Spleen (tissue), 11 donors: ENCODE measurements at regions not wholly inside any gene's neighbourhood (a gene's known extent, or its start where the extent isn't known, plus 50 kb on each side); places are given as distances from the start of the nearest gene placed in this dataset.
A peak's percentile ranks its signal among the peaks of the same experiment; 100 is the strongest.

Source experiments
- DNase-seq: peaks from one replicate; pipeline ENCODE4 v3.0.0-alpha.2; 2020
- H3K27ac ChIP-seq, 8 donors: fragments of 200-600 bp; sonication (generic) in 7 of 8; 1 replicate in 4 of 8; 2 replicates in 4 of 8; pipeline versions ENCODE4 v1.5.0 to v1.8.0; 2016 to 2021; ENCODE audit warnings: inconsistent platforms in 4 of 8, mild to moderate bottlenecking in 4 of 8, moderate library complexity in 1 of 8
- H3K27me3 ChIP-seq, 7 donors: fragments of 200-600 bp; sonication (generic) in 6 of 7; replicated peaks in 1 of 7; 1 replicate in 4 of 7; 2 replicates in 3 of 7; pipeline versions ENCODE4 v1.5.0 to v1.8.0; 2016 to 2021; ENCODE audit warnings: inconsistent platforms in 3 of 7, mild to moderate bottlenecking in 1 of 7
- H3K36me3 ChIP-seq, 6 donors: fragments of 200-600 bp; sonication (generic) in 5 of 6; 1 replicate in 4 of 6; 2 replicates in 2 of 6; pipeline versions ENCODE4 v1.5.0 to v1.8.0; 2016 to 2021; ENCODE audit warnings: inconsistent platforms in 2 of 6
- H3K4me1 ChIP-seq, 6 donors: fragments of 200-600 bp; sonication (generic) in 5 of 6; 1 replicate in 3 of 6; 2 replicates in 3 of 6; pipeline versions ENCODE4 v1.5.0 to v1.8.0; 2016 to 2021; ENCODE audit warnings: inconsistent platforms in 3 of 6
- H3K4me3 ChIP-seq, 8 donors: fragments of 200-600 bp; sonication (generic) in 7 of 8; 1 replicate in 4 of 8; 2 replicates in 4 of 8; pipeline versions ENCODE4 v1.5.0 to v1.8.0; 2016 to 2021; ENCODE audit warnings: inconsistent platforms in 4 of 8, mild to moderate bottlenecking in 4 of 8, moderate library complexity in 2 of 8
- H3K9me3 ChIP-seq, 8 donors: fragments of 200-600 bp; sonication (generic) in 7 of 8; 1 replicate in 4 of 8; 2 replicates in 4 of 8; pipeline versions ENCODE4 v1.5.0 to v1.8.0; 2016 to 2021; ENCODE audit warnings: inconsistent platforms in 4 of 8
- CTCF ChIP-seq, 11 experiments: fragments of 200-600 bp in 7 of 11; fragments of 450-650 bp in 4 of 11; sonication (generic) in 4 of 11; IDR thresholded peaks in 8 of 11; conservative IDR thresholded peaks in 3 of 11; 1 replicate in 7 of 11; 2 replicates in 4 of 11; pipeline versions ENCODE4 v1.4.0 to v1.8.0; 2016 to 2021; ENCODE audit warnings: antibody characterized with exemption in 11 of 11, inconsistent platforms in 4 of 11, mild to moderate bottlenecking in 1 of 11
- POLR2A ChIP-seq, 3 donors: fragments of 450-650 bp; IDR thresholded peaks; one replicate each; pipeline ENCODE4 v1.5.1; 2017; ENCODE audit warnings: antibody characterized with exemption in 3 of 3, mild to moderate bottlenecking in 1 of 3
- POLR2AphosphoS5 ChIP-seq, 3 donors: sonication (generic); formaldehyde crosslinking; IDR thresholded peaks; one replicate each; pipeline ENCODE4 v1.5.1; 2017; ENCODE audit warnings: antibody characterized with exemption in 3 of 3
- WGBS, 5 donors: extraction: QIAGEN DNeasy Blood & Tissue Kit in 3 of 5; methylation state at CpG; one replicate each; pipeline versions ENCODE4 v1.1.5 to v1.1.7; 2013 to 2018; 5-methylcytosine and 5-hydroxymethylcytosine counted together
- intact Hi-C: fragments of 100-400 bp; cut with DNase I; formaldehyde crosslinking; loops from one replicate; pipeline ENCODE4 v1.15.0; 2023; ENCODE audit warnings: low total_unique reads
- donor health status: healthy with polysubstance abuse.
- donor health status: DM: no; HTN: no; CAD: no; lungs with moderate emphysema.
- donor health status: DM: no; HTN: no; CAD: no.
- donor health status: Bipolar disorder and iron deficiency.
- donor health status: healthy.
- donor health status: DM: no; HTN: no; CAD: no.
- donor health status: DM: yes; HTN: yes; CAD: no.

- DNase-seq = no peak
- no peaks in the 10 kb centered on the region for H3K9me3 ChIP-seq
- no peaks in the 10 kb centered on the region for H3K4me1 ChIP-seq
- H3K27me3 ChIP-seq = no peaks in the 10 kb centered on the region
- H3K36me3 ChIP-seq = no peaks in the 10 kb centered on the region
- H3K4me3 ChIP-seq = no peak overlapping the region
- no peak for TF ChIP-seq POLR2A (IDR thresholded peaks at IDR 0.05)
- TF ChIP-seq CTCF (IDR thresholded peaks at IDR 0.05 in 8 of 11, conservative IDR thresholded peaks at IDR 0.05 in 3 of 11) = no peak
- no peak for TF ChIP-seq POLR2AphosphoS5 (IDR thresholded peaks at IDR 0.05)
- WGBS, 5 donors = 11 to 83% (median 48%) methylated on average over 1 of the region's 1 CpG
- intact Hi-C loops = no loop called here
- no peak overlapping the region for H3K27ac ChIP-seq
Measured at GRCh38 chr16:52869243-52869642, 183.5 kb downstream of the CHD9NB start.

GRCh38 chr16:52863000-52863399, 189.7 kb downstream of the CHD9NB start:
- intact Hi-C loops = loop anchor here (5.0 kb wide), 1 partner anchor 676 kb away; no protein-coding TSS in a partner anchor
- no peaks in the 10 kb centered on the region for H3K27me3 ChIP-seq
- WGBS, 5 donors = 71 to 86% (median 75%) methylated on average over 4 of the region's 4 CpGs
- no peaks in the 10 kb centered on the region for H3K9me3 ChIP-seq
- TF ChIP-seq CTCF (IDR thresholded peaks at IDR 0.05 in 8 of 11, conservative IDR thresholded peaks at IDR 0.05 in 3 of 11) (no peak), POLR2A (IDR thresholded peaks at IDR 0.05) (no peak), POLR2AphosphoS5 (IDR thresholded peaks at IDR 0.05) (no peak)
- H3K4me3 ChIP-seq = no peak overlapping the region
- DNase-seq = no peak
- H3K36me3 ChIP-seq = no peaks in the 10 kb centered on the region
- no peaks in the 10 kb centered on the region for H3K4me1 ChIP-seq
- H3K27ac ChIP-seq = no peak overlapping the region

DNA sequence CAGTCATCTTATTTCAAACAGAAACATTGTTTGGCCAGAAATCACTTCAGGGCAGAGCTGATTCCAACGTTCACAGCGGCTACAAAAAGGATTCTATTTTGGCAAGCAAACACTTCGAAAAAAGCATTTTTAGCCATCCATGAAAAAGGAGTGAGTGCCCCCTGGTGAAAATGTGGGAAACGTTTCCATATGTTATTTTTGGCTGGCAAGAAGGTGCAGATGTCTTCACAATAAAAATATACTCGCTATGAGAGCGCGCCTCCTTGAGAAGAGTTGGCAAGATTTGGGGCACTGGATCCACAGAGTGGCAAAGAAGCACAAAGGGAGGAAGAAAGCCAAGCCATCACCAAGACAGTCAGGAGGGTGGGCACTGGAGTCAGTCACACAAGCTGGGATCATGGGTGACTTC, 191.1 kb downstream of the CHD9NB start:
- TF ChIP-seq CTCF (IDR thresholded peaks at IDR 0.05 in 8 of 11, conservative IDR thresholded peaks at IDR 0.05 in 3 of 11) = peak in 3 of 11 experiments; percentile 9 to 17 (median 17)
- TF ChIP-seq POLR2AphosphoS5 (IDR thresholded peaks at IDR 0.05) = no peak
- Histone ChIP-seq H3K27ac (no peak overlapping the region), H3K36me3 (no peaks in the 10 kb centered on the region), H3K27me3 (no peaks in the 10 kb centered on the region), H3K4me3 (no peak overlapping the region), H3K4me1 (no peaks in the 10 kb centered on the region), H3K9me3 (no peaks in the 10 kb centered on the region)
- no peak for DNase-seq
- intact Hi-C loops = loop anchor here (5.0 kb wide), 1 partner anchor 674 kb away; no protein-coding TSS in a partner anchor
- WGBS, 5 donors = 47 to 56% (median 51%) methylated on average over 7 of the region's 7 CpGs

- intact Hi-C loops = no loop called here
- Histone ChIP-seq H3K9me3 (peaks cover 13 to 32% (median 26%) of the 10 kb centered on the region in 8 donors), H3K4me1 (no peaks in the 10 kb centered on the region), H3K27me3 (no peaks in the 10 kb centered on the region), H3K27ac (no peak overlapping the region), H3K36me3 (no peaks in the 10 kb centered on the region), H3K4me3 (no peak overlapping the region)
- DNase-seq = no peak
- TF ChIP-seq CTCF (IDR thresholded peaks at IDR 0.05 in 8 of 11, conservative IDR thresholded peaks at IDR 0.05 in 3 of 11) = no peak
- TF ChIP-seq POLR2AphosphoS5 (IDR thresholded peaks at IDR 0.05) = no peak
- no peak for TF ChIP-seq POLR2A (IDR thresholded peaks at IDR 0.05)
Measured at GRCh38 chr16:52855463-52855862, 197.2 kb downstream of the CHD9NB start.
